ENCODE measurements at regions not wholly inside any gene's neighbourhood (a gene's known extent, or its start where the extent isn't known, plus 50 kb on each side); places are given as distances from the start of the nearest gene placed in this dataset.

DNA sequence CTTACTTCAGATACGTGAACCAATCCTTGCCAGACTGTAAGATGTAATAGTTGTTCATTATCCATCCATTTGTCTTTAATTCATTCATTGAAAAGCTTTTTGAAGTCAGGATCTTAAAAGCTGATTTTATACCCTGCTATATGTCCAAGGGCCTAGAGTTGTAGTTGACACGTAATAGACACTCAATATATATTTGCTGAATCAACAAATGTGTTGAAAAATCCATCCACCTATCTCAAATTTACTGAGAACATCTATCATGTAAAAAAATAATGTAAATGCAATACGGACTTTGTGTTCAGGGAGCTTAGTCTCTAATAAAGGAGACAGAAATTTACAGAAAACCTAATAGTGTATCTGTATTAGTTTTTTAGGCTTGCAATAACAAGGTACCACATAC lies 521.0 kb downstream of the METTL15 start:
- POLR2A ChIA-PET: no interaction called here
- no TSS peak for BruUV-seq (replicated peaks)
- no peak for DNase-seq (ENCODE audit: low read depth, low spot score)

DNA sequence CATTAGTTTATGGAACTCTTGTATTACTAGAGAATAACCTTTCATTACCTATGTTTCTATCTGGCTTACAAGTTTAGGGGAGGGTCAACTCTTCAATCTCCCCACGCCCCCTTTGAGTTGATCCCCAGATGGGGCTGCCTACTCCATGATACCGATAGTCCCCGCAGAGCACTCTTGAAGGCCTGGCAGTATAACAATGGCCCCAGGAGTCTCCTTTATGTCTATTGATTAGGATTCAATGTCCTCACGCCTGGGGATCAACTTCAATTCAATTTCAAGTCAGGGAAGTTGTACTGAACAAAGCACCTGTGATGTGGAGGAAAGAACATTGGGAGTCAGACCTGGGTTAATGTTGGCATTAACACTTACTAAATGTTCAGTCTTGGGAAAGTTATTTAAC lies 520.2 kb downstream of the METTL15 start:
- ChIA-PET POLR2A (no interaction called here), CTCF (no interaction called here)
- intact Hi-C loops (cut with micrococcal nuclease): no loop called here
- Histone ChIP-seq H3K79me2 (ENCODE audit: control insufficient read depth, insufficient read depth, low read length) (no peaks in the 10 kb centered on the region), H3K4me1 (ENCODE audit: control insufficient read depth, extremely low read depth, insufficient read depth, low read length) (no peaks in the 10 kb centered on the region), H3K9ac (replicated peaks; ENCODE audit: extremely low read depth, insufficient read depth, low read length) (no peak overlapping the region), H3K4me2 (ENCODE audit: insufficient read depth, low read length) (no peak overlapping the region), H4K20me1 (replicated peaks; ENCODE audit: control insufficient read depth, extremely low read depth, insufficient read depth, low read length) (no peaks in the 10 kb centered on the region), H3K4me3 (replicated peaks in 1 of 3; ENCODE audit: insufficient read depth in 1 of 3, low read depth in 1 of 3, low read length in 3 of 3) (no peak overlapping the region), H3K27me3 (ENCODE audit: control insufficient read depth in 2 of 2, insufficient read depth in 2 of 2, low read length in 2 of 2) (no peaks in the 10 kb centered on the region), H3K9me3 (replicated peaks; ENCODE audit: control insufficient read depth, insufficient read depth, low read length) (no peaks in the 10 kb centered on the region), H3K36me3 (ENCODE audit: control insufficient read depth in 2 of 2, extremely low read depth in 1 of 2, insufficient read depth in 2 of 2, low read length in 2 of 2) (no peaks in the 10 kb centered on the region), H2AFZ (ENCODE audit: low read depth, low read length) (no peak overlapping the region), H3K27ac (ENCODE audit: insufficient read depth, low read depth, low read length) (no peak overlapping the region), H3K9me1 (replicated peaks; ENCODE audit: control insufficient read depth, extremely low read depth, insufficient read depth, low read length) (no peaks in the 10 kb centered on the region)
- dilution Hi-C loops (cut with MboI; ENCODE audit: extremely low pct_ligation_motif_present, low sequenced_read_pairs): no loop called here
- FAIRE-seq (no peak), DNase-seq (ENCODE audit: low read depth, low spot score) (no peak)
- no peak for TF ChIP-seq JUN (IDR thresholded peaks at IDR 0.05; ENCODE audit: borderline replicate concordance, insufficient read depth, insufficient read length, low read depth)
- no peak for TF ChIP-seq EZH2 (IDR thresholded peaks at IDR 0.05; ENCODE audit: borderline replicate concordance, low read depth, low read length, severe bottlenecking)
- TF ChIP-seq, protein P1, sequence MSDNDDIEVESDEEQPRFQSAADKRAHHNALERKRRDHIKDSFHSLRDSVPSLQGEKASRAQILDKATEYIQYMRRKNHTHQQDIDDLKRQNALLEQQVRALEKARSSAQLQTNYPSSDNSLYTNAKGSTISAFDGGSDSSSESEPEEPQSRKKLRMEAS (IDR thresholded peaks at IDR 0.05; ENCODE audit: insufficient read depth, insufficient read length): no peak
- TF ChIP-seq, protein P2, sequence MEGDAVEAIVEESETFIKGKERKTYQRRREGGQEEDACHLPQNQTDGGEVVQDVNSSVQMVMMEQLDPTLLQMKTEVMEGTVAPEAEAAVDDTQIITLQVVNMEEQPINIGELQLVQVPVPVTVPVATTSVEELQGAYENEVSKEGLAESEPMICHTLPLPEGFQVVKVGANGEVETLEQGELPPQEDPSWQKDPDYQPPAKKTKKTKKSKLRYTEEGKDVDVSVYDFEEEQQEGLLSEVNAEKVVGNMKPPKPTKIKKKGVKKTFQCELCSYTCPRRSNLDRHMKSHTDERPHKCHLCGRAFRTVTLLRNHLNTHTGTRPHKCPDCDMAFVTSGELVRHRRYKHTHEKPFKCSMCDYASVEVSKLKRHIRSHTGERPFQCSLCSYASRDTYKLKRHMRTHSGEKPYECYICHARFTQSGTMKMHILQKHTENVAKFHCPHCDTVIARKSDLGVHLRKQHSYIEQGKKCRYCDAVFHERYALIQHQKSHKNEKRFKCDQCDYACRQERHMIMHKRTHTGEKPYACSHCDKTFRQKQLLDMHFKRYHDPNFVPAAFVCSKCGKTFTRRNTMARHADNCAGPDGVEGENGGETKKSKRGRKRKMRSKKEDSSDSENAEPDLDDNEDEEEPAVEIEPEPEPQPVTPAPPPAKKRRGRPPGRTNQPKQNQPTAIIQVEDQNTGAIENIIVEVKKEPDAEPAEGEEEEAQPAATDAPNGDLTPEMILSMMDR (IDR thresholded peaks at IDR 0.05; ENCODE audit: extremely low read depth in 1 of 2, insufficient read depth in 1 of 2, low read depth in 1 of 2, low read length in 2 of 2): no peak
- TF ChIP-seq FOS (IDR thresholded peaks at IDR 0.05; ENCODE audit: borderline replicate concordance, insufficient read depth, low read length): no peak
- TF ChIP-seq MYC (IDR thresholded peaks at IDR 0.05; ENCODE audit: low read depth, low read length): no peak
- no peak for TF ChIP-seq POLR2AphosphoS5 (IDR thresholded peaks at IDR 0.05; ENCODE audit: insufficient read depth, low read depth, low read length)
- TF ChIP-seq GATA2 (IDR thresholded peaks at IDR 0.05; ENCODE audit: insufficient read depth, insufficient read length, low read depth, low read length): no peak
- no peak for TF ChIP-seq POLR2A (IDR thresholded peaks at IDR 0.05; ENCODE audit: low read depth, low read length)
- BruUV-seq (replicated peaks): no TSS peak

More for the DNA sequence above, 521.0 kb downstream of the METTL15 start:
- H3K4me3 ChIP-seq (replicated peaks in 1 of 3; ENCODE audit: insufficient read depth in 1 of 3, low read depth in 1 of 3, low read length in 3 of 3): no peak overlapping the region
- no peaks in the 10 kb centered on the region for H3K9me1 ChIP-seq (replicated peaks; ENCODE audit: control insufficient read depth, extremely low read depth, insufficient read depth, low read length)
- TF ChIP-seq MYC (IDR thresholded peaks at IDR 0.05; ENCODE audit: low read depth, low read length) (no peak), GATA2 (IDR thresholded peaks at IDR 0.05; ENCODE audit: insufficient read depth, insufficient read length, low read depth, low read length) (no peak), POLR2A (IDR thresholded peaks at IDR 0.05; ENCODE audit: low read depth, low read length) (no peak)
- TF ChIP-seq, protein P2 (IDR thresholded peaks at IDR 0.05; ENCODE audit: extremely low read depth in 1 of 2, insufficient read depth in 1 of 2, low read depth in 1 of 2, low read length in 2 of 2): no peak
- no peaks in the 10 kb centered on the region for H3K27me3 ChIP-seq (ENCODE audit: control insufficient read depth in 2 of 2, insufficient read depth in 2 of 2, low read length in 2 of 2)
- no peak overlapping the region for H3K4me2 ChIP-seq (ENCODE audit: insufficient read depth, low read length)
- no peaks in the 10 kb centered on the region for H3K9me3 ChIP-seq (replicated peaks; ENCODE audit: control insufficient read depth, insufficient read depth, low read length)
- no peaks in the 10 kb centered on the region for H3K79me2 ChIP-seq (ENCODE audit: control insufficient read depth, insufficient read depth, low read length)
- CTCF ChIA-PET: no interaction called here
- H3K36me3 ChIP-seq (ENCODE audit: control insufficient read depth in 2 of 2, extremely low read depth in 1 of 2, insufficient read depth in 2 of 2, low read length in 2 of 2): no peaks in the 10 kb centered on the region
- H4K20me1 ChIP-seq (replicated peaks; ENCODE audit: control insufficient read depth, extremely low read depth, insufficient read depth, low read length): no peaks in the 10 kb centered on the region
- FAIRE-seq: no peak
- dilution Hi-C loops (cut with MboI; ENCODE audit: extremely low pct_ligation_motif_present, low sequenced_read_pairs) (no loop called here), intact Hi-C loops (cut with micrococcal nuclease) (no loop called here)
- no peaks in the 10 kb centered on the region for H3K4me1 ChIP-seq (ENCODE audit: control insufficient read depth, extremely low read depth, insufficient read depth, low read length)
- H2AFZ ChIP-seq (ENCODE audit: low read depth, low read length): no peak overlapping the region
- no peak overlapping the region for H3K27ac ChIP-seq (ENCODE audit: insufficient read depth, low read depth, low read length)
- no peak overlapping the region for H3K9ac ChIP-seq (replicated peaks; ENCODE audit: extremely low read depth, insufficient read depth, low read length)
